Endothelial cell (in vitro differentiated cells): ENCODE measurements at regions not wholly inside any gene's neighbourhood (a gene's known extent, or its start where the extent isn't known, plus 50 kb on each side); places are given as distances from the start of the nearest gene placed in this dataset.

Experiments used
- DNase-seq: peaks from one replicate; pipeline ENCODE4 v3.0.0; 2021; ENCODE audit warnings: low spot score
- H3K27ac Mint-ChIP-seq: one replicate; pipeline ENCODE4 v1.8.0; 2021; ENCODE audit warnings: mixed read lengths, inconsistent platforms; ENCODE audit not compliant: unreplicated experiment
- H3K27me3 Mint-ChIP-seq: one replicate; pipeline ENCODE4 v1.8.0; 2021; ENCODE audit warnings: mild to moderate bottlenecking, moderate library complexity, mixed read lengths, inconsistent platforms; ENCODE audit not compliant: unreplicated experiment
- H3K36me3 Mint-ChIP-seq: one replicate; pipeline ENCODE4 v1.8.0; 2021; ENCODE audit warnings: mild to moderate bottlenecking, low read depth, mixed read lengths, inconsistent platforms; ENCODE audit not compliant: unreplicated experiment
- H3K4me1 Mint-ChIP-seq: one replicate; pipeline ENCODE4 v1.8.0; 2021; ENCODE audit warnings: mild to moderate bottlenecking, mixed read lengths, inconsistent platforms; ENCODE audit not compliant: unreplicated experiment
- H3K4me3 Mint-ChIP-seq: one replicate; pipeline ENCODE4 v1.8.0; 2021; ENCODE audit warnings: mild to moderate bottlenecking, mixed read lengths, inconsistent platforms; ENCODE audit not compliant: unreplicated experiment
- H3K9me3 Mint-ChIP-seq: one replicate; pipeline ENCODE4 v1.8.0; 2021; ENCODE audit warnings: mixed read lengths, inconsistent platforms; ENCODE audit not compliant: unreplicated experiment
- CTCF ChIP-seq: fragments of 200-600 bp; sonication (generic); IDR thresholded peaks from one replicate; pipeline ENCODE4 v1.5.0; 2021; ENCODE audit warnings: antibody characterized with exemption; ENCODE audit not compliant: unreplicated experiment

GRCh38 chr5:2992806-2993205, 241.3 kb upstream of the IRX2 start:
- Mint-ChIP-seq H3K36me3 (peaks cover 4% of the 10 kb centered on the region), H3K4me1 (no peaks in the 10 kb centered on the region), H3K27me3 (peaks cover 3% of the 10 kb centered on the region), H3K9me3 (peaks cover 4% of the 10 kb centered on the region), H3K27ac (no peak overlapping the region), H3K4me3 (no peak overlapping the region)
- no peak for TF ChIP-seq CTCF
- DNase-seq = no peak

GRCh38 chr5:2991884-2992283, 240.4 kb upstream of the IRX2 start:
- Mint-ChIP-seq H3K36me3 (no peaks in the 10 kb centered on the region), H3K9me3 (peaks cover 8% of the 10 kb centered on the region), H3K27ac (no peak overlapping the region), H3K4me3 (no peak overlapping the region), H3K4me1 (no peaks in the 10 kb centered on the region), H3K27me3 (peaks cover 1% of the 10 kb centered on the region)
- no peak for TF ChIP-seq CTCF
- DNase-seq = no peak

- Mint-ChIP-seq H3K27ac (no peak overlapping the region), H3K27me3 (peaks cover 1% of the 10 kb centered on the region), H3K4me3 (no peak overlapping the region), H3K4me1 (no peaks in the 10 kb centered on the region), H3K36me3 (no peaks in the 10 kb centered on the region), H3K9me3 (peaks cover 10% of the 10 kb centered on the region)
- no peak for TF ChIP-seq CTCF
- DNase-seq = no peak
Measured at GRCh38 chr5:2989517-2989916, 238.0 kb upstream of the IRX2 start.

DNA sequence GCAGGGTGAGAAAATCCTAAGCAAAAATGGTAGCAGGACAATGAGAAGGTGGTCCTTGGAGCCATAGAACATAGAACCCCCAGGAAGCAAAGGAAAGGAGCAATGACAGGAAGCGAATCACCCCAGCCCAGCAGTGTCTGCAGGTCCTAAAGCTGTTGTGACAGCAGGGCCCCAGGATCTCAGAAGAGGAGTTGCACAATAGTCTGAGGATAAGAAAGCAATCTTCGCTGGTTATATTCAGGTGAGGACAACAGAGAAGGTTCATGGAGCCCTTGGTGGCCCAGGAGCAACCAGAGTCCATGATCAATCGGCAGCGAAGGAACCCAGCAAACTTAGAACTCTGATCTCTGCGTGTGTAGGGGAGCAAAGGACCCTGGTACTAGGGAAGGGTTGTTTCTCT, 234.8 kb upstream of the IRX2 start:
- Mint-ChIP-seq H3K27me3 (peaks cover 2% of the 10 kb centered on the region), H3K27ac (no peak overlapping the region), H3K4me1 (no peaks in the 10 kb centered on the region), H3K36me3 (no peaks in the 10 kb centered on the region), H3K4me3 (no peak overlapping the region), H3K9me3 (peaks cover 11% of the 10 kb centered on the region)
- DNase-seq = no peak
- TF ChIP-seq CTCF = no peak

DNA sequence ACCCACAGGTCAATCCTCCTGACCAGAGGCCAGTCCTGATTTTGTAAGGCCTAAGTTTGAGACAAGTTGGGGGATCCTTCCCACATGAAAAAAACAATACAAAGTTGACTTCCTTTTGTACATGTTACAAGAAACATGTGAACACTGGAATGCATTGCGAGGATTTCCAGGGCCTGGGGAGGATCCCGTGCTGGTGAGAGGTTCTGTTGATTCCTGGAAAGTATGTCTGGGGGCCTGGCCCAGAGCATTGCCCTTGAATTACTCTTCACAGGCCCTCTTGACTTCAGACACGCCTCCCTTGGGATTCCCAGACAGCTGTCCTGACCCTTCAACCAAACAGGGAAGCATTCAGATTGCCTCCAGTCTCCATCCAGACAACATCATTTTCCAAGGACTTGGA, 234.2 kb upstream of the IRX2 start:
- Mint-ChIP-seq H3K36me3 (no peaks in the 10 kb centered on the region), H3K4me1 (no peaks in the 10 kb centered on the region), H3K9me3 (peaks cover 11% of the 10 kb centered on the region), H3K4me3 (no peak overlapping the region), H3K27me3 (peaks cover 2% of the 10 kb centered on the region), H3K27ac (no peak overlapping the region)
- no peak for DNase-seq
- no peak for TF ChIP-seq CTCF
